Upper lobe of left lung (tissue), 4 donors: ENCODE measurements at regions not wholly inside any gene's neighbourhood (a gene's known extent, or its start where the extent isn't known, plus 50 kb on each side); places are given as distances from the start of the nearest gene placed in this dataset.

Experiments used
- EP300 ChIP-seq, 4 donors: sonication (generic); formaldehyde crosslinking; IDR thresholded peaks; one replicate each; pipeline ENCODE4 v1.5.1; 2017; ENCODE audit warnings: antibody characterized with exemption in 4 of 4, control low read depth in 2 of 4
- POLR2A ChIP-seq, 4 donors: fragments of 450-650 bp; IDR thresholded peaks; one replicate each; pipeline ENCODE4 v1.5.1; 2016 to 2017; ENCODE audit warnings: antibody characterized with exemption in 4 of 4, mild to moderate bottlenecking in 2 of 4
- TF ChIP-seq, protein P1 (sequence below), 6 experiments: fragments of 450-650 bp in 4 of 6; fragments of 200-600 bp in 2 of 6; sonication (generic) in 2 of 6; IDR thresholded peaks; one replicate each; pipeline ENCODE4 v1.5.1; 2016 to 2019; ENCODE audit warnings: antibody characterized with exemption in 6 of 6

DNA sequence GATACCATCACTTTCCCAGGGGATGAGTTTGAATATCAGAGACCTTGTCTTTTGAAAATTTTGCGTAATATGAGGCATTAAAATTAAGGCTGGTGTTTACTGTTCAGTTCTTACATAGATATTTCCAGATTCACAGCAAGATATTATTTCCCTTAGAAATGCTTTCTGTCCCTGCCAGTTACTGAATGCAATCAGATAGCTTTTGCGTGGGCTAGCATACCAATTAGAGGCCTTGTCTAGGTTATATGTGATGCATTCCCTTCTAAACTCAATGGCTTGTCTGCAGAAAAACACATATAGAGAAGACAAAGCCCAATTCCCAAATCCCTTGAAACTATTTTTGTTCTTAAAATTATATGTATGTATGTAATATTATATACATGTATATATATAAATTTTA, 167.8 kb downstream of the RMST start:
- TF ChIP-seq POLR2A (IDR thresholded peaks at IDR 0.05) (no peak), EP300 (IDR thresholded peaks at IDR 0.05) (no peak)
- TF ChIP-seq, protein P1, sequence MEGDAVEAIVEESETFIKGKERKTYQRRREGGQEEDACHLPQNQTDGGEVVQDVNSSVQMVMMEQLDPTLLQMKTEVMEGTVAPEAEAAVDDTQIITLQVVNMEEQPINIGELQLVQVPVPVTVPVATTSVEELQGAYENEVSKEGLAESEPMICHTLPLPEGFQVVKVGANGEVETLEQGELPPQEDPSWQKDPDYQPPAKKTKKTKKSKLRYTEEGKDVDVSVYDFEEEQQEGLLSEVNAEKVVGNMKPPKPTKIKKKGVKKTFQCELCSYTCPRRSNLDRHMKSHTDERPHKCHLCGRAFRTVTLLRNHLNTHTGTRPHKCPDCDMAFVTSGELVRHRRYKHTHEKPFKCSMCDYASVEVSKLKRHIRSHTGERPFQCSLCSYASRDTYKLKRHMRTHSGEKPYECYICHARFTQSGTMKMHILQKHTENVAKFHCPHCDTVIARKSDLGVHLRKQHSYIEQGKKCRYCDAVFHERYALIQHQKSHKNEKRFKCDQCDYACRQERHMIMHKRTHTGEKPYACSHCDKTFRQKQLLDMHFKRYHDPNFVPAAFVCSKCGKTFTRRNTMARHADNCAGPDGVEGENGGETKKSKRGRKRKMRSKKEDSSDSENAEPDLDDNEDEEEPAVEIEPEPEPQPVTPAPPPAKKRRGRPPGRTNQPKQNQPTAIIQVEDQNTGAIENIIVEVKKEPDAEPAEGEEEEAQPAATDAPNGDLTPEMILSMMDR (IDR thresholded peaks at IDR 0.05) = no peak
